G401.6 (cell line): ENCODE measurements at regions not wholly inside any gene's neighbourhood (a gene's known extent, or its start where the extent isn't known, plus 50 kb on each side); places are given as distances from the start of the nearest gene placed in this dataset.
"Not testable (repeated sequence)": the region's sequence is repeated elsewhere in the genome, so short reads cannot be mapped to it uniquely, and the experiment has no call there.

Experiments used
- FAIRE-seq: peaks from 2 replicates; lab custom pipeline; 2012; peaks lifted over from hg19 to GRCh38; lab: Jason Lieb, UNC

- peak; percentile 82 for FAIRE-seq
These were observed 127.9 kb downstream of the ARRDC4 start for GRCh38 chr15:98088307-98088945.

- peak; percentile 92 for FAIRE-seq
These were observed 128.8 kb downstream of the ARRDC4 start for GRCh38 chr15:98089352-98089751.

DNA sequence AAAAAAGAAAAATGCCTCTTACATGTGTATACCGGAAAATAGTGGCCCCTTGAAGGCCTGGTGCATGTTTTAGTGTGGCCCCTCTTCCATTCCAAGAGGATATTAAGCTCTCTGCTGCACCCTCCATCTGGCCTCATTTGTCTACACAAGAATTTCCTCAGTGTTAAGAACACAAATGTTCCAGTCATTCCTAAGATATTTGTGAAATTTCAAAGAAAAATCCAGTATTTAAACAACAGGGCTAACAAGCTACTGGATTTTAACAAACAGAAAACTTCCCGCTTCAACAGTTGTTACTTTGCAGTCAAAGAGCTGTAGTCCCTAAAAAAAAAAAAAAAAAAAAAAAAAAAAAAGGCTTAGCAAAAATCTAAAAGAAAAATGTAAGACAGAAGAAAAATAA is 137.5 kb downstream of the ARRDC4 start:
- not testable (repeated sequence) for FAIRE-seq

GRCh38 chr15:98100606-98101005 is 140.1 kb downstream of the ARRDC4 start:
- not testable (repeated sequence) for FAIRE-seq

DNA sequence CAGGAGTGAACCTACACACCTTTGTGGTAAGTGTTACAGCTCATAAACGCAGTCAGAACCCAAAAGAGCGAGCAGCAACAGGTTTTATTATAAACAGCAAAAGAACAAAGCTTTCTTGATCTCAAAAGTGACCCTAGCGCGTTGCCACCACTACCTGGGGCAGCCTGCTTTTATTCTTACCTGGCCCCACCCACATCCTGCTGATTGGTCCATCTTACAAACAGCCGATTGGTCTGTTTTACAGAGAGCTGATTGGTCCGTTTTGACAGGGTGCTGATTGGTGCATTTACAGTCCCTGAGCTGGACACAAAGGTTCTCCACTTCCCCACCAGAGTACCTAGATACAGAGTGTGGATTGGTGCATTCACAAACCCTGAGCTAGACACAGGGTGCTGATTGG is 143.1 kb downstream of the ARRDC4 start:
- no peak for FAIRE-seq

GRCh38 chr15:98104386-98105151 is 144.1 kb downstream of the ARRDC4 start:
- FAIRE-seq, result not testable (repeated sequence)

DNA sequence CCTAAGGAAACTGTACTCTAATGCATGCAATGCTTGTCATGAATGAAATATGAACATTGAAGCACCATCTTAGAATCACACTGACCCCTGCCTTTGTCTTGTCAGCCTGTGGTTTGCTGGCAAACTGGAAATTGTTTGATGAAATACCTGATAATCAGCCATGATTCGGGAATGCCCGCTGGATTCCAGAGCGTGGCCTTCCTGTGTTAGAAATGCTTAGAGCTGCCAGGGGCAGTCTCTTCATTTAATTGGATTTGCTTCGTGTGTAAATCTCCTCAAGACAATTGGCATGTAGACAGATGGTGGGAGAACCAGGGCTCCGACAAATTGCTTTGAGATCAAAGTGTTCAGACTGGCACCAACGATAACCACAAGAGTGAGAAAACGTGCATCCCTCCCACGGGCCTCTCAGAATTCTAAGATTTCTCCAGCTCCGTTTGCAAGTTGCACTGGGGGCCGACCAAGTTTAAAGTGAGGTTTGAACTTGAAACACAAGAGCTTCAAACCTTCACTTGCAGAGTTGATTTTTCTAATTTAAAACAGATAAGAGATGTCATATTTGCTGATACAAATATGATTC is 146.2 kb downstream of the ARRDC4 start:
- FAIRE-seq, result peak; percentile 44

- no peak for FAIRE-seq
These were observed 151.3 kb downstream of the ARRDC4 start for GRCh38 chr15:98111806-98112205.

- FAIRE-seq, result no peak
These were observed 152.8 kb downstream of the ARRDC4 start for GRCh38 chr15:98113327-98113726.

DNA sequence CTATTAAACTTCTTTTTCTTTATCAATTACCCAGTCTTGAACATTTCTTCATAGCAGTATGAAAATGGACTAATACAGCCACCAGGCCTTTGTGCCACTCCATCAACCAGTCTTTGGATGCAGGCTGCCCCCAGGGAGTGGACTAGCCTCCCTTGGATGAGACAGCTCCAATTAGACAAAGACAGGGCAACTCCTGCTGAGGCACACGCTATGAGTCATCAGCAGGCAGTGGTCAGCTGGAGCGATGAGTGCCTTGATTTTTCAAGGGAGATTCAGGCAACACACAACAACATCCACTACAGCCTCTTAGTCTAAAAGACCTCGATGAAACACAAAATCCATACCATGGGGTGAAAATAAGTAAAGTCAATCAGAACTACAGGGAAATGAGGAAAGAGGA is 160.1 kb downstream of the ARRDC4 start:
- FAIRE-seq, result no peak

DNA sequence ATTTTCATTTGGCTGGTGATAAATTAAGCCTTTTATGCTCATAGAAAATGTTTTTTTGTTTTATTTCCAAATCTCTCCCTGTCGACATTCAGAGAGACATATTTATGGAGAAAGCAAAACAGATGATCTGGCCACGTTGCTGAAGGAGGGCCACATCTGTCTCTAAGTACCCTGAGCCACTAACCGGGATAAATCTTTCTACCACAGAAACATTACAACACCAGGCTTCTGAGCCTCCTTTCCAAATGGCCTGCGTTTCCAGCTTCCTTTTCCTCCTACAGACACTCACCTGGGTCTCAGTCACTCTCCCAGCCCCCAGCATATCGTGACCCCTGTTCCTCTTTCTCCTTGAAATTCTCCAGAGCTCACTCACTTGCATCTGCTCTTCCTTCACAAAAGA is 161.0 kb downstream of the ARRDC4 start:
- no peak for FAIRE-seq

- no peak for FAIRE-seq
These were observed 161.5 kb downstream of the ARRDC4 start for GRCh38 chr15:98121957-98122356.

DNA sequence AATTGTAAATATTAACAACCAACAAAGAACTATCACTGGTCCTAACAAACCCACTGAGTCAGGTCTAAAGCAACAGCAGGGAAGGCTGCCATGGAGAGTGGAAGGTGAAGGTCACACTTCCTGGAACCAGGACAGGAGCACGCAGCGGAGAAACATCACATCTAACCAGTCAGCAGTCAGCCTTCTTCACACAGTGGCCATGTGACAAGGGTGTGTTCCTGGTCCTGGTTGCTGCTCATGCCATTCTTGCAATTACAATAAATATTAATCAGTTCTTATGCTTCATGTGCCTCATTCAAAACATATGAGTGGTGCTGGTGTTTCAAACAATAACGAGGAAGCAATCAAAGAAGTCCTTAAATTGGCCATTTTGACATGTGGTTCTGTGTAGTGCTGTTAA is 162.8 kb downstream of the ARRDC4 start:
- FAIRE-seq, result no peak

DNA sequence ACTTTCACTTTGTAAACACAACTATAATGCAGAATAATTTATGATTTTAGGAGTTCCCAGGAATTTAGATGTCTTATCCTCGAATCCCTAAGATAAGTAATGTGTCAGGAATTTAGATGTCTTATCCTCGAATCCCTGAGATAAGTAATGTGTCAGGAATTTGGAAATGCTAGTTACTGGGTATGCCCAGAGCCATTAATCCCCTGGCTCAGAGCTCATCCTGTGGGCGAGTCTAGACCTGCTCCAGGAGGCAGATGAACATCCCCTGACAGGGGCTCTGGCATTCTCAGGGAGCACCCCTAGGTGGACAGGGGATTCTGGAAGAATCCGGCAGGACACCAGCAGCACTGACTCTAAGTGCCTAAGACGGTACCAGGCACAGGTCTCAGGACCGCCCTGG is 163.3 kb downstream of the ARRDC4 start:
- FAIRE-seq, result no peak

- no peak for FAIRE-seq
These were observed 164.1 kb downstream of the ARRDC4 start for GRCh38 chr15:98124581-98124980.

DNA sequence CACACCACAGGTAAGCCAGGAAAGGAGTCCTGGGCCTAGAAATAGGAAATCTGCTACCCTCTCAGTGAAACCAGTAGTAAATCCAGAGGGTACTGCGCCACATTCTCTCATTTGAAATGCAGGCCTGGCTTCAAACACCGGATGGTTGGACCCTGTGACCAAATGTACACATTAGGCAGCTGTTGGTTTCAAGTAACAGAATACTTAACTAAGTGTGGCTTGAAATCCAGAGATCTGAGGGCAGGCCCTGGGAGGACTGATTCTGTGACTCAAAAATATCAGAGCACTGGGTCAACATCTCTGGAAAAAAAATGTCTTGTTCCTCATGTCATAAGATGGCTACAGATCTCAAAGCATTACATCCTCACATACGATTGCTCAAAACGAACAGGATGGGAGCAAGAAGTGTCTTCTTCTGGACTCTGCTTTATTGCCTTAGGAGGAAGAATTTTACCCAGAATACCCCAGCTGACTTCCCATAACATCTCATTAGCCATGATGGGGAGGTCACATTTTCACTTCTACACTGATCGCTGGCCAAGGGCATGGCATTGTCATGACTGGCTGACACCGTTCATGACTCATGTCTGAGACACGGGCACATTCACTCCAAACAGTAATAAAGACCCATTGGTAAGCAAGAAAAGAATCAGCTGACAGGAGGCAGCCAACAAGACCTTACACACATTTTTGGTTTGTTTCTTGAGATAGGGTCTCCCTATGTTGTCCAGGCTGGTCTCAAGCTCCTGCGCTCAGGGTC is 166.0 kb downstream of the ARRDC4 start:
- no peak for FAIRE-seq

GRCh38 chr15:98127586-98127985 is 167.1 kb downstream of the ARRDC4 start:
- FAIRE-seq, result no peak

- FAIRE-seq, result no peak
These were observed 171.4 kb downstream of the ARRDC4 start for GRCh38 chr15:98131924-98132323.

DNA sequence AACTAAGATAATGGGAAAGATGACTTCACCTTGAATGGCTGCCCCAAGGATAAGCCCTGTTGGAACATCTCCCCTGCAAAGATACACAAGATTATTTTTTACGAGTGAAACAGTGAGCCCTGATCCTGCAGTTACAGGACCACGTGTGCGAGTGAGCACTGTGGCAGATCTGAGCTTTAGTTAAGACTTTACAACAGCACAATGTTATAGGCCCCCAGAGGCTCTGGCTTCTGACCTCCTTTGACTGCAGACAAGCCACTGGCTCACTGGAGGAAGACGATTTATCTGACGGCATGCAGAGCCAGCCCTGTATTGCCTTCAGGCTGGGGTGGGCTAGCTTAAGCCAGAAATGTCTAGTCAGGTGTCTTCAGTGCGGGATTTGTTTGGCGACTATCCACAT is 174.4 kb downstream of the ARRDC4 start:
- FAIRE-seq, result no peak

DNA sequence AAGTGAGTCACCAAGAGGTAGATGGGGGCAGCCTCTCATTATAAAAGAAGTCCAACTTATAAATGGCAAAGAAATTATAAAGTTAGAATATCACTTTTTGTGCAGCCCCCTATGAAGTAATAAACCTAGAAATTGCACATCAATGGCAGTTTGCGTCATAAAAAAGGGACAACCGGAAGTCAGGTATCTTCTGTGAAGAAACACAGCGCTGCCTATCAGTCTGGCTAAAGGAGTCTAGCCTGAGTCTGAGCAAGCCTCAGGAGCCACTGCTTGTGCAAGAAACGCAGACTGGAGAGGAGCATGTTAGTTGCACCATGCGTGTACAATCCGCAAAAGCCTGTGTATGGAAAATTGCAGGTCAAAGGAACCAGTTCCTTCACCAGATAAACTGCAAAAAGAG is 178.4 kb downstream of the ARRDC4 start:
- FAIRE-seq, result no peak

DNA sequence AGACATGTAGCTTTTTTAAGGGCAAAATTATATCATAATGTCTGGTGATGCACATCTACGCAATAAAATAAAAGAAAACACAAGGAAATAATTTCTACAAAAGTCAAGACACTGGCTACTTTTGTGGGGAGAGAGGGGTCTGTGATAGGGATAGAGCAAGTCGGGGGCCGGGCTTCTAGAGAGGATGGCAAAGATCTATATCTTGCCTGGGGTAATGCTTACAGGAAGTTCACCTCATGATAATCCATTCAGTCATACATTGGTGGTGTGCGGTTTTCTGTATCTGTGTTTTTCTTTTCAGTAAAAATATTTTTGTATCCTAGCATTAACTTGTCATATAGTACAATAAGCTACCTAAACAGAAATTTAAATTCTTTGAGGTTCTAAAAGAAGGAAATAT is 178.8 kb downstream of the ARRDC4 start:
- FAIRE-seq, result no peak

DNA sequence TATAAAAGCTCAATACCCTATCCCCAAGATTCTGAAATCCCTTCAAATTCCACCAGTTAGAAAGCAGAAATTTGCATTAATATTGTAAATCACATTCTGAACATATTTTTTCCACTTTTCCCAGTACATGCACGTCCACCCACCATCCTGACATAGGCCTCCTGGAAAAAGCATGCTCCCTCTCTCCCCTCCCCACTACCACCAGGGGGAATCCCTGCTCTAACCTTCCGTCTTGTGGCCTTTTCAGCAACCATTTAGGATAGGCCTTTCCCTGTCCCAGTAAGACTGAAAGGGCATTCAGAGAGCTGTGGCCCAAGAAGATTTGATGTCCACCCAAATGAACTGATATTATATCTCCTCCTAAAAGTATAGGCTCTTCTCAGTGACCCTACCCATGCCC is 182.1 kb downstream of the ARRDC4 start:
- FAIRE-seq, result no peak

DNA sequence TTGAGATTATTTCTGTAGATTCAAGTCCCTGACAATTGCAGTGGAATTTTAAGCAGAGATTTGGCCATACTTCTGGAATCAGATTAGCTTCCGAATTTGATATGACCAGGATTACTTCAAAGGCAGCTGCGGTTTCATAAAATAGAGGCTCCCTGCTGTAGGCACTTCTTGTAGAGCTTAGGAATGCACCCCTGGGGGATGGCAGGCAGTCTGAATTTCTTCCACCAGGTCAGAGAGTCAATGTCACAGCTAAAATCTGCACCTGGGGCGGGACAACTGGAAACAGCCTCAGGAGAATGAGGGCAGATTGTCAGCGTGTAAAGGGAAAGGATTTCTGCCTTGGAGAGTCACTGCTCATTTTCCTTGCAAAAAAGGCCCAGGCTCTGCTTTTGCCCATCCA is 182.6 kb downstream of the ARRDC4 start:
- no peak for FAIRE-seq
